ENCODE measurements at regions not wholly inside any gene's neighbourhood (a gene's known extent, or its start where the extent isn't known, plus 50 kb on each side); places are given as distances from the start of the nearest gene placed in this dataset.

DNA sequence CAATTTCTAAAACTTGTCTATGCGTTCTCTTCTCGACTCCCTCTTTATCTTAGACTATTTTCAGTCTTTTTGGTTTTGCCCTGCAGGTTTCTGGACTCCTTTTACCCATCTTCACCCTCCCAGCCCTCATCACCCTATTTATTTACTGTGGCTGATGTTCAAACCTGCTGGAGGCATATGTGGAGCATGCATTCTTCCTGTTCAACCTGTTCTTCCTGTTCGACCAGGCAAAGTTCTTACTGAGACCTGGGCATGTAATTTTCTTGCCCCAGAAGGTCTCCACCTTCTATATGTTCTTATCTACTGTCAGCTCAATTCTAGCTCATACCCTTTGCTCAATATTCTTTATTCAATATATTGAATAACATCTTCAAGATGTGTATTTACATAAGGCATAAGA is 69.4 kb upstream of the AGA start:
- H3K9me3 ChIP-seq (ENCODE audit: severe bottlenecking) = peaks cover 2% of the 10 kb centered on the region
- TF ChIP-seq, protein P1, sequence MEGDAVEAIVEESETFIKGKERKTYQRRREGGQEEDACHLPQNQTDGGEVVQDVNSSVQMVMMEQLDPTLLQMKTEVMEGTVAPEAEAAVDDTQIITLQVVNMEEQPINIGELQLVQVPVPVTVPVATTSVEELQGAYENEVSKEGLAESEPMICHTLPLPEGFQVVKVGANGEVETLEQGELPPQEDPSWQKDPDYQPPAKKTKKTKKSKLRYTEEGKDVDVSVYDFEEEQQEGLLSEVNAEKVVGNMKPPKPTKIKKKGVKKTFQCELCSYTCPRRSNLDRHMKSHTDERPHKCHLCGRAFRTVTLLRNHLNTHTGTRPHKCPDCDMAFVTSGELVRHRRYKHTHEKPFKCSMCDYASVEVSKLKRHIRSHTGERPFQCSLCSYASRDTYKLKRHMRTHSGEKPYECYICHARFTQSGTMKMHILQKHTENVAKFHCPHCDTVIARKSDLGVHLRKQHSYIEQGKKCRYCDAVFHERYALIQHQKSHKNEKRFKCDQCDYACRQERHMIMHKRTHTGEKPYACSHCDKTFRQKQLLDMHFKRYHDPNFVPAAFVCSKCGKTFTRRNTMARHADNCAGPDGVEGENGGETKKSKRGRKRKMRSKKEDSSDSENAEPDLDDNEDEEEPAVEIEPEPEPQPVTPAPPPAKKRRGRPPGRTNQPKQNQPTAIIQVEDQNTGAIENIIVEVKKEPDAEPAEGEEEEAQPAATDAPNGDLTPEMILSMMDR (IDR thresholded peaks at IDR 0.05; ENCODE audit: low read depth, low read length) = no peak
- DNase-seq = no peak
- H3K27ac ChIP-seq = no peak overlapping the region
- H3K36me3 ChIP-seq = no peaks in the 10 kb centered on the region
- H3K27me3 ChIP-seq (ENCODE audit: insufficient read depth, low read depth, severe bottlenecking) = peaks cover 22% of the 10 kb centered on the region
- no peak overlapping the region for H3K4me3 ChIP-seq (ENCODE audit: low read depth, low read length)

DNA sequence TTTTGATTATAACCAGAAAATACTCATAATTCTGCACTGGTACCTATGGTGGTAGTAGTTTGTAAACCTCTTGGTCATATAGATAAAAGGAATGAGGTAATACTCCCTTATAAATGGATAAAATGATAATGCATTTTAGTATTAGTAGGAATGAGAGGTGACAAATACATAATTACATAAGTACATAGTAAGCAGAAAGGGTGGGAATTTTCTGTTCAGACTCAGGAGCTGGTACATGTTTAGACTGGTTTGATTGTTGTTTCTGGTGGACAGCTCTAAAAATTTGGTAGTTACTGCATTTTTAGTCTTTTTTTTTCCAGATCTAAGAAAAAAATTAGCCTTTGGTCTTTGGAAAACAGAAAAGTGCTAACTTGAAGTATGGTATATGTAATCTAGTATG is 70.4 kb upstream of the AGA start:
- Histone ChIP-seq H3K4me3 (ENCODE audit: low read depth, low read length) (no peak overlapping the region), H3K27me3 (ENCODE audit: insufficient read depth, low read depth, severe bottlenecking) (peaks cover 21% of the 10 kb centered on the region), H3K36me3 (no peaks in the 10 kb centered on the region), H3K9me3 (ENCODE audit: severe bottlenecking) (peaks cover 2% of the 10 kb centered on the region), H3K27ac (no peak overlapping the region)
- no peak for DNase-seq
- TF ChIP-seq, protein P1 (IDR thresholded peaks at IDR 0.05; ENCODE audit: low read depth, low read length) = no peak

DNA sequence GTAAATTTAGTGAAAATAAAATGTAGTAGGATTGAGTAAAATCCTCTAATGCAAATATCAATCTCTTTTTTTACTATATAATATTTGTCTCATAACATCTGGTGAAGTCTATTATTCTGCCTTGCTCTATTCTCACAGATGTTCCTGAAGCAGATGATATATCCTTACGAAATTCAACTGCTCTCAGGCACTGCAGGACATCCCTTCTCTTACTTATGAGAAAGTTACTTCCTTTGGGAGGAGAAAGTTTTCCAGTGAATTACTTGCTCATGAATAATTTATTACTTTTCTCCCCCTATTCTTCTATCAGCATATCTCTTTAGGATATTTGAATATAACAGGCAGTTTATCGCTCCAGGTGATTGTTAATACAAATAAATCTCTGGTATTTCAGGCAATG is 75.6 kb upstream of the AGA start:
- no peaks in the 10 kb centered on the region for H3K36me3 ChIP-seq
- TF ChIP-seq, protein P1 (IDR thresholded peaks at IDR 0.05; ENCODE audit: low read depth, low read length) = no peak
- no peak for DNase-seq
- no peak overlapping the region for H3K27ac ChIP-seq
- H3K4me3 ChIP-seq (ENCODE audit: low read depth, low read length) = no peak overlapping the region
- no peaks in the 10 kb centered on the region for H3K9me3 ChIP-seq (ENCODE audit: severe bottlenecking)
- peaks cover 23% of the 10 kb centered on the region for H3K27me3 ChIP-seq (ENCODE audit: insufficient read depth, low read depth, severe bottlenecking)

DNA sequence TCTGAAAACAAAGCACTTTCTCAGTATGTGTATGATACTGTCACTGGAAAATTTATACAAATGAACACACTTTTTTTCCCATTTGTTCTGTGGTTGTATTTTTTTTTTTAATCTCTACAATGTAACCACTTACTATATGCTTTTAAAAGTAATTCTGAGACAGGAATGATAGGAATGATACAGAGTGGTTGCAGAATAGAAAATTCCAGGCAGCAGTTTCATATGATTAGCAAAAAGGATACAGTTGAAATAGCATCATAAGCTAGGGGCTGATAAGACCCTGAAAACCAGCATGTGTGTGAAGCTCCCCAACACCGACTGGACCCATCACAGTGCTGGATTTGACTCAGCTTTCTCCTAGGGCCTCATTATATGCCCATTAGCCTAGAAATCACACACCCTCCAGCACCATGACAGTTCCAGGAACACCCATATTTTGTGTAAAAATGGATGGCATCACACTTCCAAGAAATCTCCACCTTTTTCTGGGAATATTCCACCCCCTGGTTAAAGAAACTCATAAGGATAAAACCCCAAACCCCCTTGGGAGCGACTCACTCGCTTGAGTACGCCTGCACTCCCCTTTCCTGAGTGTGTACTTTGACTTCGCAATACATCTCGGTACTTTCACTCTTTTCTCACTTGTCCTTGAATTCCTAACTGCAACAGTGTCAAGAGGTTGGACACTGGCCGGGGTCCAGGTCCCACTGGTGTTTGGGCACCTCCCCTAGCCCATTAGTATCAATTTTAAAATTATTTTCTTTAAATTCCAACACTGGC is 77.4 kb upstream of the AGA start:
- H3K36me3 ChIP-seq = no peaks in the 10 kb centered on the region
- no peak overlapping the region for H3K27ac ChIP-seq
- no peak overlapping the region for H3K4me3 ChIP-seq (ENCODE audit: low read depth, low read length)
- H3K9me3 ChIP-seq (ENCODE audit: severe bottlenecking) = peaks cover 3% of the 10 kb centered on the region
- TF ChIP-seq, protein P1 (IDR thresholded peaks at IDR 0.05; ENCODE audit: low read depth, low read length) = no peak
- peaks cover 32% of the 10 kb centered on the region for H3K27me3 ChIP-seq (ENCODE audit: insufficient read depth, low read depth, severe bottlenecking)
- DNase-seq = no peak

DNA sequence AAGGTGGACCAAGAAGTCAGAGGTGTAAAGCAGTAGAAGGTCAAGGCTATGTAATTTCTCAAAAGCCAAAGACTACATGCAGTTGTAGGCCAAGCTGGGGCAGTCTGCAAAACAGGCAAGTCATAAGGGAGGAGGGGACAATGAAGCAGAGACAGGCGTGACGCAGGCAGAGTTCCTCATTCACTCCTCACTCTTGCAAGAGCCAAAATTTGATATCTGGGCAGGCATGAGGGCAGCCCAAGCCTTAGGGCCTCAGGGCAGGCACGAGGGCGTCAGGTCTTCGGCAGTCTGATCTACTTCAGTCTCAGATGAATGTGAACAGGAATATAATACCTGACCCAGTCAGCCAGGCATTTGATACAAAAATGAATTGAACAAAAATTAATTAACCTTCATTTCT is 86.4 kb upstream of the AGA start:
- Histone ChIP-seq H3K9me3 (ENCODE audit: severe bottlenecking) (peaks cover 3% of the 10 kb centered on the region), H3K27me3 (ENCODE audit: insufficient read depth, low read depth, severe bottlenecking) (peaks cover 35% of the 10 kb centered on the region), H3K27ac (no peak overlapping the region), H3K36me3 (no peaks in the 10 kb centered on the region), H3K4me3 (ENCODE audit: low read depth, low read length) (no peak overlapping the region)
- TF ChIP-seq, protein P1 (IDR thresholded peaks at IDR 0.05; ENCODE audit: low read depth, low read length) = no peak
- no peak for DNase-seq

DNA sequence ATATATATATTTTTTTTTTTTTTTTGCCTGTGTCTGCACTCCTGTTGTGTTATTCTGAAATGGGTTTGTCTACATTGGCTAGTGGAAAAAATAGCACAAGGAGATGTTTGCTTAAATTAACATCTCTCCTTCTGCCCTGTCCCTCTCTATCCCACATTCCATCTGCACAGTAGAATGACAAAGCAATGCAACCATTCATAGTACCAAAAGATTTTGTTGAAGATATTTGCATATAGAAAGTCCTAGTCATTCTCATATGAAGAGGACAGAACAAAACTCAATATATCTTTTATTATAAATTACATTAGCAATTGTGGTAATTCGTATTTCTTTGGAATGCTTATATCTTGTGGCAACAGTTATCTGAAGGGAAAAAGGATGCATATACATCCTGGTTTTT is 88.3 kb upstream of the AGA start:
- Histone ChIP-seq H3K9me3 (ENCODE audit: severe bottlenecking) (no peaks in the 10 kb centered on the region), H3K4me3 (ENCODE audit: low read depth, low read length) (no peak overlapping the region), H3K27ac (no peak overlapping the region), H3K27me3 (ENCODE audit: insufficient read depth, low read depth, severe bottlenecking) (peaks cover 31% of the 10 kb centered on the region), H3K36me3 (no peaks in the 10 kb centered on the region)
- TF ChIP-seq, protein P1 (IDR thresholded peaks at IDR 0.05; ENCODE audit: low read depth, low read length) = no peak
- DNase-seq = no peak
